Upper lobe of right lung (tissue), 1 donor: ENCODE measurements at regions not wholly inside any gene's neighbourhood (a gene's known extent, or its start where the extent isn't known, plus 50 kb on each side); places are given as distances from the start of the nearest gene placed in this dataset.

Source experiments
- ATAC-seq: fragments of 200-7000 bp; cut with Tn5 transposase; one replicate; pipeline ENCODE4 v1.9.1; 2020; ENCODE audit warnings: mild to moderate bottlenecking, moderate library complexity
- DNase-seq: peaks from one replicate; pipeline ENCODE4 v3.0.0-alpha.2; 2020
- H3K27ac ChIP-seq: fragments of 200-600 bp; one replicate; pipeline ENCODE4 v1.8.0; 2022
- H3K27me3 ChIP-seq: fragments of 200-600 bp; one replicate; pipeline ENCODE4 v1.8.0; 2022; ENCODE audit warnings: mild to moderate bottlenecking
- H3K36me3 ChIP-seq: fragments of 200-600 bp; one replicate; pipeline ENCODE4 v1.8.0; 2022
- H3K4me1 ChIP-seq: fragments of 200-600 bp; one replicate; pipeline ENCODE4 v1.8.0; 2022
- H3K4me3 ChIP-seq: fragments of 200-600 bp; one replicate; pipeline ENCODE4 v1.8.0; 2022; ENCODE audit warnings: mild to moderate bottlenecking
- H3K9me3 ChIP-seq: fragments of 200-600 bp; one replicate; pipeline ENCODE4 v1.8.0; 2022
- intact Hi-C: fragments of 100-400 bp; cut with DNase I; formaldehyde crosslinking; loops from one replicate; pipeline ENCODE4 v1.11.0; 2022
- TF ChIP-seq, protein P1 (sequence below): fragments of 200-600 bp; IDR thresholded peaks from one replicate; pipeline ENCODE4 v1.8.0; 2022; ENCODE audit warnings: antibody characterized with exemption
- donor health status: DM: no; HTN: yes; CAD: no; lungs with severe emphysema.

DNA sequence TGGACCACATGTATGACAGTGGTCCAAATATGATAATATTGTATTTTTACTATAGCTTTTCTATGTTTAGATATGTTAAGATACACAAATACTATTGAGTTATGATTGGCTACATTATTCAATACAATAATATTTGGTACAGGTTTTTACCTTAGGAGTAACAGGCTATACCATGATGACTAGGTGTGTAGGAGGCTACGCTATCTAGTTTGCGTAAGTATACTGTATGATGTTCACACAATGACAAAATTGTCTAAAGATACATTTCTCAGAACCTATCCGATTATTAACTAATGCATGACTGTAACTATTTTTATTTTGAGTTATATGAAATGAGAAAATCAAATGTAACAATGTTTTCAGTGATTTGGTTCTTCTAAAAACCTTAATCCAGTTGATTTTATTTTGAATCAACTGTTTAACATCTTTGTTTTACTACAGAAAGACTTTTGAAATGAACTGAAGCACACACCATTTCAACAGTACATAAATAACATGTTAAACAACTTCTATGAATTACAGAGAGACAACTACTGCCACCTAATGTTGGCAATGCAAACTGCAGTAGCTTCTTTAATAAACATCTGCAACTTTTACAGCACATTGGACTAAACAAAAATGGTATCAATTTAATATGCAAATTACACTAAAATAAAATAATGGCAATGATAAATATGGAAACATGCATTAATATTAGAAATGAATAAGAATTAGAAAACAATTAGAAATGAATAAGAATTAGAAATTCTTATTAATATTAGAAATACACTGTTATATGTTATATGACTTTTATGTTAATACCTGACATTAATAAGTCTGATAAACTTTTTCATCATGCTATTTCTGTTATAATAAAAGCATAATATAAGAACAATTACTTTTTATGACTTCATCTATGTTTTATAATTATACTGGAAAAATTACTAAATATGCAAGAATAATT, 255.7 kb downstream of the MBNL1 start:
- no peaks in the 10 kb centered on the region for H3K36me3 ChIP-seq
- no peak for DNase-seq
- no peaks in the 10 kb centered on the region for H3K9me3 ChIP-seq
- TF ChIP-seq, protein P1, sequence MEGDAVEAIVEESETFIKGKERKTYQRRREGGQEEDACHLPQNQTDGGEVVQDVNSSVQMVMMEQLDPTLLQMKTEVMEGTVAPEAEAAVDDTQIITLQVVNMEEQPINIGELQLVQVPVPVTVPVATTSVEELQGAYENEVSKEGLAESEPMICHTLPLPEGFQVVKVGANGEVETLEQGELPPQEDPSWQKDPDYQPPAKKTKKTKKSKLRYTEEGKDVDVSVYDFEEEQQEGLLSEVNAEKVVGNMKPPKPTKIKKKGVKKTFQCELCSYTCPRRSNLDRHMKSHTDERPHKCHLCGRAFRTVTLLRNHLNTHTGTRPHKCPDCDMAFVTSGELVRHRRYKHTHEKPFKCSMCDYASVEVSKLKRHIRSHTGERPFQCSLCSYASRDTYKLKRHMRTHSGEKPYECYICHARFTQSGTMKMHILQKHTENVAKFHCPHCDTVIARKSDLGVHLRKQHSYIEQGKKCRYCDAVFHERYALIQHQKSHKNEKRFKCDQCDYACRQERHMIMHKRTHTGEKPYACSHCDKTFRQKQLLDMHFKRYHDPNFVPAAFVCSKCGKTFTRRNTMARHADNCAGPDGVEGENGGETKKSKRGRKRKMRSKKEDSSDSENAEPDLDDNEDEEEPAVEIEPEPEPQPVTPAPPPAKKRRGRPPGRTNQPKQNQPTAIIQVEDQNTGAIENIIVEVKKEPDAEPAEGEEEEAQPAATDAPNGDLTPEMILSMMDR: peak; percentile 92
- no peak overlapping the region for H3K27ac ChIP-seq
- peak; percentile 72 for ATAC-seq
- H3K4me3 ChIP-seq: no peak overlapping the region
- intact Hi-C loops: no loop called here
- no peaks in the 10 kb centered on the region for H3K4me1 ChIP-seq
- no peaks in the 10 kb centered on the region for H3K27me3 ChIP-seq

DNA sequence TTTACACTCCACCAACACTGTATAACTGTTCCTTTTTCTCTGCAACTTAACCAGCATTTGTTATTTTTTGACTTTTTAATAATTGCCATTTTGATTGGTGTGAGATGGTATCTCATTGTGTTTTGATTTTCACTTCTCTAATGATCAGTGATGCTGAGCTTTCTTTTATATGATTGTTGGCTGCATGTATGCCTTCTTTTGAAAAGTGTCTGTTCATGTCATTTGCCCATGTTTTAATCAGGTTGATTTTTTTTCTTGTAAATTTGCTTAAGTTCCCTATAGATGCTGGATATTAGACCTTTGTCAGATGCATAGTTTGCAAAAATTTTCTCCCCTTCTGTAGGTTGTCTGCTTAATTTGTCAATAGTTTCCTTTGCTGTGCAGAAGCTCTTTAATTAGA, 263.0 kb downstream of the MBNL1 start:
- DNase-seq (no peak), ATAC-seq (no peak)
- TF ChIP-seq, protein P1: no peak
- intact Hi-C loops: no loop called here
- Histone ChIP-seq H3K27me3 (no peaks in the 10 kb centered on the region), H3K9me3 (no peaks in the 10 kb centered on the region), H3K36me3 (no peaks in the 10 kb centered on the region), H3K4me1 (no peaks in the 10 kb centered on the region), H3K27ac (no peak overlapping the region), H3K4me3 (no peak overlapping the region)

DNA sequence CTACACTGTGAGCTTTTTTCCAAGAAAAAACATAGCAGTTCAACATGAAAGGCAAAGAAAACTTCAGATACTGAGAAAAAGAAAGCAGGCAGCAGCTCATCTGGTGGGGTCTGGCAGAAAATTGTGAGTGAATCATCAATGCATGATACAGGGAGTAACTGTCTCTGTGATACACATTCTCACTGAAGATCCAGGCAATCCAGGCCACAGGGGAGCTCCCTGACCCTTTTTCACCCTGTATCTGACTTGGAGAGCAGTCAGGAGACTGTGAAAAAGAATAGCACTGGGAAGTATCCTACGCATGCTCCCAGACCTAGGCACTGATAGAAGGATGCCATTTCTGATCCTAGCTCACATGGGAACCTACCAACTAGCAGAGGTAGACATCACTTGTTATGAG, 269.8 kb downstream of the MBNL1 start:
- TF ChIP-seq, protein P1: no peak
- Histone ChIP-seq H3K4me1 (no peaks in the 10 kb centered on the region), H3K9me3 (no peaks in the 10 kb centered on the region), H3K4me3 (no peak overlapping the region), H3K36me3 (no peaks in the 10 kb centered on the region), H3K27ac (no peak overlapping the region), H3K27me3 (no peaks in the 10 kb centered on the region)
- no peak for DNase-seq
- ATAC-seq: no peak
- intact Hi-C loops: no loop called here

DNA sequence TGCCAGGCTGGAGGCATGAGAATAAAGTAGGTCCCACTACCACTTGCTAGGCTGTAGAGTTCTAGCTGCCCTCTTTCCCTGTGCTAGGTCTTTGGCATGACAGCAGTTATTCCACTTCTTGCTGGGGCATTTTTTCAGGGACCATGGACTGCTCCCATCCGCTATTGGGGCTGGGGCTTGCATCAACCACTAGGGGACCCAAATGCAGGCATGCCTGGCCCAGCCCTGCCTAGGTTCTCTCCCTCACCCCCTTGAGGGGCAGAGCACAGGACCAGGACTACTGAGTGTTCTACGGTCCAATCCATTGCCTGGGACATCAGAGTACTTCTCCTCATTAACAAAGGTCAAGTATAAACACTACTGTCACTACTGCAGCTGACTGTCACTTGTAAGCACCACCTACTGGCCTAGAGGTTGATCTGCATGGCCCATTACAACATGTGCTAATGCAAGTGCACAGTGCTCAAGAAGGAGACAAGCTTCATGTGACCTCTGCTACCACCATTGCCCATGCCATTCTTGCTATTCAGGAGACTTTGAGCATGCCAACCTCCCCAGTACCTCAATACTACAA, 270.5 kb downstream of the MBNL1 start:
- no peaks in the 10 kb centered on the region for H3K9me3 ChIP-seq
- TF ChIP-seq, protein P1: no peak
- ATAC-seq (peak; percentile 53), DNase-seq (no peak)
- intact Hi-C loops: no loop called here
- no peak overlapping the region for H3K27ac ChIP-seq
- no peaks in the 10 kb centered on the region for H3K4me1 ChIP-seq
- no peaks in the 10 kb centered on the region for H3K36me3 ChIP-seq
- H3K4me3 ChIP-seq: no peak overlapping the region
- no peaks in the 10 kb centered on the region for H3K27me3 ChIP-seq

DNA sequence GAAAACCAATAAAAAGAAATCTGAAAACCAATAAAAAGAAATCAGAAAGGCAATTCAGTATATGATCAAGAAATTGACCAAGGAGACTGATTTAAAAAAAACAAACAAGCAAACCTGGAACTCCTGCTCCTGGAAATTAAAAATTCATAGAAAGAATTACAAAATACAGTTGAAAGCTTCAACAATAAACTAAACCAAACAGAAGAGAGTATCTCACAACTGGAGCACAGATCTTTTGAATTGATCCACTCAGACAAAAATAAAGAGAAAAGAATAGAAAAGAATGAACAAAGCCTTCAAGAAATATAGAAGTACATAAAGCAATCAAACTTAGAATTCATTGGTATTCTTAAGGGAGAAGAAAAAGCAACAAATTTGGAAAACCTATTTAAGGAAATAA, 271.4 kb downstream of the MBNL1 start:
- Histone ChIP-seq H3K36me3 (no peaks in the 10 kb centered on the region), H3K27me3 (no peaks in the 10 kb centered on the region), H3K4me1 (no peaks in the 10 kb centered on the region), H3K9me3 (no peaks in the 10 kb centered on the region), H3K27ac (no peak overlapping the region), H3K4me3 (no peak overlapping the region)
- no peak for DNase-seq
- intact Hi-C loops: no loop called here
- TF ChIP-seq, protein P1: no peak
- no peak for ATAC-seq
